HEK293T (cell line): ENCODE measurements at regions not wholly inside any gene's neighbourhood (a gene's known extent, or its start where the extent isn't known, plus 50 kb on each side); places are given as distances from the start of the nearest gene placed in this dataset.

Experiments used
- CTCF ChIA-PET: fragments of 350-600 bp; formaldehyde crosslinking; extraction: SDS; loops from one replicate; lab custom pipeline; 2021; ENCODE audit warnings: antibody characterized with exemption, inconsistent platforms; lab: Yijun Ruan, JAX
- POLR2A ChIA-PET: fragments of 350-600 bp; formaldehyde crosslinking; extraction: SDS; loops from one replicate; lab custom pipeline; 2020; ENCODE audit warnings: antibody characterized with exemption, inconsistent platforms; lab: Yijun Ruan, JAX
- DNase-seq: peaks from one replicate; pipeline ENCODE4 v3.0.0; 2012; ENCODE audit warnings: mixed read lengths; ENCODE audit errors: extremely low spot score
- ARNT ChIP-seq: fragments of 450-650 bp; IDR thresholded peaks from 2 replicates; pipeline ENCODE4 v1.6.1; 2017; ENCODE audit warnings: mild to moderate bottlenecking
- BHLHE40 ChIP-seq: fragments of 450-650 bp; IDR thresholded peaks from 2 replicates; pipeline ENCODE4 v1.6.1; 2016; ENCODE audit warnings: mild to moderate bottlenecking, moderate library complexity, borderline replicate concordance
- CTBP1 ChIP-seq: fragments of 450-650 bp; IDR thresholded peaks from 2 replicates; pipeline ENCODE4 v1.6.1; 2016; ENCODE audit warnings: borderline replicate concordance
- ELF4 ChIP-seq: fragments of 450-650 bp; IDR thresholded peaks from 2 replicates; pipeline ENCODE4 v1.6.1; 2017; ENCODE audit warnings: antibody characterized with exemption
- FOXA1 ChIP-seq: fragments of 450-650 bp; IDR thresholded peaks from 2 replicates; pipeline ENCODE4 v1.6.1; 2016; ENCODE audit warnings: mild to moderate bottlenecking
- FOXK2 ChIP-seq: fragments of 450-650 bp; IDR thresholded peaks from 2 replicates; pipeline ENCODE4 v1.6.1; 2016; ENCODE audit warnings: mild to moderate bottlenecking
- FOXM1 ChIP-seq: fragments of 450-650 bp; IDR thresholded peaks from 2 replicates; pipeline ENCODE4 v1.6.1; 2017; ENCODE audit warnings: mild to moderate bottlenecking, borderline replicate concordance
- HDGF ChIP-seq: fragments of 450-650 bp; IDR thresholded peaks from 2 replicates; pipeline ENCODE4 v1.6.1; 2017; ENCODE audit warnings: antibody characterized with exemption, borderline replicate concordance
- L3MBTL2 ChIP-seq: fragments of 450-650 bp; conservative IDR thresholded peaks from 2 replicates; pipeline ENCODE4 v1.6.1; 2016; ENCODE audit warnings: mild to moderate bottlenecking
- LEF1 ChIP-seq: fragments of 450-650 bp; IDR thresholded peaks from 2 replicates; pipeline ENCODE4 v1.6.1; 2017; ENCODE audit warnings: mild to moderate bottlenecking, borderline replicate concordance
- NFRKB ChIP-seq: fragments of 450-650 bp; IDR thresholded peaks from 2 replicates; pipeline ENCODE4 v1.6.1; 2016; ENCODE audit warnings: mild to moderate bottlenecking, moderate library complexity
- SP1 ChIP-seq: fragments of 450-650 bp; IDR thresholded peaks from 2 replicates; pipeline ENCODE4 v1.6.1; 2017
- SUZ12 ChIP-seq: fragments of 450-650 bp; IDR thresholded peaks from 2 replicates; pipeline ENCODE4 v1.6.1; 2016; ENCODE audit warnings: mild to moderate bottlenecking
- TARDBP ChIP-seq: fragments of 450-650 bp; IDR thresholded peaks from 2 replicates; pipeline ENCODE4 v1.6.1; 2016
- ZNF384 ChIP-seq: fragments of 450-650 bp; IDR thresholded peaks from 2 replicates; pipeline ENCODE4 v1.6.1; 2016
- TF ChIP-seq, protein P1 (sequence below): fragments of 450-650 bp; IDR thresholded peaks from 2 replicates; pipeline ENCODE4 v1.6.1; 2016

GRCh38 chr7:89776980-89777379 is 377.3 kb upstream of the STEAP1 start:
- TF ChIP-seq NFRKB (no peak), HDGF (no peak), BHLHE40 (no peak), LEF1 (no peak), TARDBP (no peak), FOXM1 (no peak), ZNF384 (no peak), FOXA1 (no peak), ARNT (no peak), SP1 (no peak), ELF4 (no peak), CTBP1 (no peak), SUZ12 (no peak)
- TF ChIP-seq, protein P1, sequence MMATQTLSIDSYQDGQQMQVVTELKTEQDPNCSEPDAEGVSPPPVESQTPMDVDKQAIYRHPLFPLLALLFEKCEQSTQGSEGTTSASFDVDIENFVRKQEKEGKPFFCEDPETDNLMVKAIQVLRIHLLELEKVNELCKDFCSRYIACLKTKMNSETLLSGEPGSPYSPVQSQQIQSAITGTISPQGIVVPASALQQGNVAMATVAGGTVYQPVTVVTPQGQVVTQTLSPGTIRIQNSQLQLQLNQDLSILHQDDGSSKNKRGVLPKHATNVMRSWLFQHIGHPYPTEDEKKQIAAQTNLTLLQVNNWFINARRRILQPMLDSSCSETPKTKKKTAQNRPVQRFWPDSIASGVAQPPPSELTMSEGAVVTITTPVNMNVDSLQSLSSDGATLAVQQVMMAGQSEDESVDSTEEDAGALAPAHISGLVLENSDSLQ: no peak
- ChIA-PET CTCF (no interaction called here), POLR2A (no interaction called here)
- DNase-seq: no peak

DNA sequence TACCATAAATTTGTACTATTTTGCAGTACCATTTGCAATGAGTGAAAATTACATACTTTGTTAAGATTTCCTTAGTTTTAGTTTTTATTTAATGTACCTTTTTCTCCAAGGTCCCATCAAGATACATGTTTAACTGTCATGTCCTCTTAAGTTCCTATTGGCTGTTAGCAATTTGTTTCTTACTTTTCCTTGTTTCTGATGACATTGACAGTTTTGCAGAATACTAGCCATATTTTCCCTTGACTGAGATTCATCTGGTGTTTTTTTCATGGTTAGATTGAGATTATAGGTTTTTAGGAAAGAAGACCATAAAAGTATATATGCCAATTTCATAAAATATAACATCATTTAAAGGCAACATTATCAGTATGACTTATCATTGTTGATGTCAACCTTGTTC is 376.8 kb upstream of the STEAP1 start:
- TF ChIP-seq BHLHE40 (no peak), NFRKB (no peak), LEF1 (no peak), SUZ12 (no peak), SP1 (no peak), ELF4 (no peak), TARDBP (no peak), L3MBTL2 (no peak), FOXK2 (no peak), CTBP1 (no peak), ZNF384 (no peak), ARNT (no peak), HDGF (no peak), FOXM1 (no peak), FOXA1 (no peak)
- TF ChIP-seq, protein P1: no peak
- ChIA-PET POLR2A (no interaction called here), CTCF (no interaction called here)
- DNase-seq: no peak

DNA sequence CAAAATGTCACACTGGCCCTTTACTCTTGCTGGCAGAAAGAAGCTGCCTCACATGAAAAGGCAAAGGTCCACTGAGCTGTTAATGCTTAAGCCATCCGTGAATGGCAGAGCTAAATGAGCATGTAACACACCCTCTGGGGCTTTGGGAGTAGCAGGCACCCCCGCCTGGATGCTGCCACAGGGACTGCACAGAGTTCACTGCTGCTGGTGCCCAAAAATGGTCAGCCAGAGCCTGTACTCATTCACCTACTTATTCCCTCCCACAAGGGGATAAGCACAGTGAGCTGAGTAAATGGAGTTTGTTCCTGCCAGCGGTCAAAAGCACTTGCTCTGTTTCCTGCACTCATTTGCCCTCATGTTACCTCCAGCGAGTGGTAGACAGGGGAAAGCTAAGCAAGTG is 374.0 kb upstream of the STEAP1 start:
- ChIA-PET CTCF (no interaction called here), POLR2A (no interaction called here)
- DNase-seq: no peak
- TF ChIP-seq TARDBP (no peak), FOXK2 (no peak), ELF4 (no peak), ZNF384 (no peak), BHLHE40 (no peak), CTBP1 (no peak), ARNT (no peak), SP1 (no peak)
- TF ChIP-seq, protein P1: no peak

GRCh38 chr7:89796481-89796880 is 357.8 kb upstream of the STEAP1 start:
- TF ChIP-seq FOXA1: no peak
- TF ChIP-seq NFRKB: no peak
- TF ChIP-seq LEF1: no peak
- no peak for TF ChIP-seq SUZ12
- TF ChIP-seq SP1: no peak
- no peak for TF ChIP-seq TARDBP
- no peak for TF ChIP-seq HDGF
- TF ChIP-seq, protein P1: no peak
- ChIA-PET POLR2A (no interaction called here), CTCF (no interaction called here)
- no peak for DNase-seq

- ChIA-PET POLR2A (no interaction called here), CTCF (interaction anchor here (0.6 kb wide), 1 partner anchor 10 kb away, joined by 3 read pairs; no protein-coding TSS in a partner anchor)
- TF ChIP-seq, protein P1: no peak
- TF ChIP-seq LEF1 (no peak), FOXA1 (no peak), ARNT (no peak), HDGF (no peak), SUZ12 (no peak)
- no peak for DNase-seq
Measured at GRCh38 chr7:89797965-89798598, 356.2 kb upstream of the STEAP1 start.

GRCh38 chr7:89798599-89798996 is 355.7 kb upstream of the STEAP1 start:
- DNase-seq: no peak
- no peak for TF ChIP-seq ARNT
- TF ChIP-seq FOXK2: no peak
- no peak for TF ChIP-seq SP1
- no peak for TF ChIP-seq ZNF384
- no peak for TF ChIP-seq ELF4
- TF ChIP-seq HDGF: no peak
- TF ChIP-seq LEF1: no peak
- TF ChIP-seq FOXM1: no peak
- no peak for TF ChIP-seq BHLHE40
- no peak for TF ChIP-seq L3MBTL2
- no peak for TF ChIP-seq CTBP1
- TF ChIP-seq NFRKB: no peak
- no peak for TF ChIP-seq SUZ12
- TF ChIP-seq TARDBP: no peak
- TF ChIP-seq FOXA1: no peak
- TF ChIP-seq, protein P1: no peak
- CTCF ChIA-PET: no interaction called here
- POLR2A ChIA-PET: no interaction called here
